Ascending aorta (tissue), 2 donors: ENCODE measurements at regions not wholly inside any gene's neighbourhood (a gene's known extent, or its start where the extent isn't known, plus 50 kb on each side); places are given as distances from the start of the nearest gene placed in this dataset.

Experiments used
- DNase-seq, 2 donors: peaks; one replicate each; pipeline ENCODE4 v3.0.0-alpha.2; 2019; ENCODE audit warnings: low spot score in 2 of 2
- H3K27ac ChIP-seq, 2 donors: fragments of 200-600 bp; sonication (generic); one replicate each; pipeline ENCODE4 v1.5.1; 2016 to 2017; ENCODE audit warnings: mild to moderate bottlenecking in 1 of 2
- H3K27me3 ChIP-seq: fragments of 200-600 bp; sonication (generic); one replicate; pipeline ENCODE4 v1.5.1; 2017
- H3K36me3 ChIP-seq, 2 donors: fragments of 200-600 bp; sonication (generic); one replicate each; pipeline ENCODE4 v1.5.1; 2016
- H3K4me1 ChIP-seq, 2 donors: fragments of 200-600 bp; sonication (generic); one replicate each; pipeline ENCODE4 v1.5.1; 2016 to 2017; ENCODE audit warnings: mild to moderate bottlenecking in 1 of 2
- H3K4me3 ChIP-seq, 2 donors: fragments of 200-600 bp; sonication (generic); one replicate each; pipeline ENCODE4 v1.5.1; 2016 to 2017; ENCODE audit warnings: mild to moderate bottlenecking in 1 of 2
- H3K9me3 ChIP-seq, 2 donors: fragments of 200-600 bp; sonication (generic); one replicate each; pipeline ENCODE4 v1.5.1; 2016
- CTCF ChIP-seq, 3 experiments: fragments of 200-600 bp in 2 of 3; fragments of 450-650 bp in 1 of 3; sonication (generic) in 2 of 3; IDR thresholded peaks; one replicate each; pipeline ENCODE4 v1.5.1; 2016 to 2019; ENCODE audit warnings: antibody characterized with exemption in 3 of 3, mild to moderate bottlenecking in 1 of 3, moderate library complexity in 1 of 3
- intact Hi-C: fragments of 100-400 bp; cut with DNase I; formaldehyde crosslinking; loops from one replicate; pipeline ENCODE4 v1.15.1; 2023

GRCh38 chr2:136420346-136420745 lies 302.4 kb upstream of the CXCR4 start:
- Histone ChIP-seq H3K9me3 (no peaks in the 10 kb centered on the region), H3K4me1 (peaks cover 0 to 2% of the 10 kb centered on the region in 2 donors), H3K27me3 (no peaks in the 10 kb centered on the region), H3K27ac (no peak overlapping the region), H3K4me3 (no peak overlapping the region), H3K36me3 (no peaks in the 10 kb centered on the region)
- intact Hi-C loops = loop anchor here (5.0 kb wide), 1 partner anchor 247 kb away; no protein-coding TSS in a partner anchor
- TF ChIP-seq CTCF (IDR thresholded peaks at IDR 0.05) = no peak
- DNase-seq = no peak

DNA sequence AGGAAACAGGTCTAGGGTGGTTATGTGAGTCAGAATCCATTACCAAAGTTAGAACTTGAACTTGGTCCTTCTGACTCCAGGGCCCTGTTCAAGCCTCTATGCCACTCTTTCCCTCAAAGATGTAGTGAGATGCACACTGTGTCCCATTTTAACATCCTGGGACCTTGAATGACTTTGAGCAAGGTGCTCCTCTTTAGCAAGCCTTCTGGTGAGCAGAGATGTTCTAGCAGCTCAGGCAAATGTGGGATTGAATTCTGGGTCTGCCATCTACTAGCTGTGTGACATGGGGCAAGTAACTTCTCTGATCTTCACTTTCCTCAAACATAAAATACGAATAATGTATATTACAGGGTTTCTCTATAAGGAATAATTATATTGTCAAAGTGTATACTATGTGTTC lies 294.0 kb upstream of the CXCR4 start:
- no peak for DNase-seq
- Histone ChIP-seq H3K4me1 (no peaks in the 10 kb centered on the region), H3K4me3 (no peak overlapping the region), H3K27ac (no peak overlapping the region), H3K27me3 (no peaks in the 10 kb centered on the region), H3K9me3 (no peaks in the 10 kb centered on the region), H3K36me3 (no peaks in the 10 kb centered on the region)
- no peak for TF ChIP-seq CTCF (IDR thresholded peaks at IDR 0.05)
- intact Hi-C loops = no loop called here

DNA sequence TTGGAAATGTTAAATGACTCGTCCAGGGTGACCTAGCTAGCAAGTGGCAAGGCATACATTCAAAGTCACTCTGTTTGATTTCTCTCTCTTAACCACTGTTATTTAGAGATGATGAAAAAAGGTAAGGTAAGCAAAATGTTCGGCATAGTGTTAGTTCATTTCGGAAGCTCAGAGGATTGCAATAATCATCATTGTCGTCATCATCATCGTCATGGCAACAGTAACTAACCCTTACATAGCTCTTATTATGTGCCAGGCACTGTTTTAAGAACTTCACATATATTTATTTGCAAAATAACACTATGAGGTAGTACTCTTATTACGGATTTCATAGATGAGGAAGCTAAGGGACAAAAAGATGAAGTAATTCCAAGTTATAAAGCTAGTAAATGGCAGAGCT lies 292.7 kb upstream of the CXCR4 start:
- intact Hi-C loops = no loop called here
- no peaks in the 10 kb centered on the region for H3K4me1 ChIP-seq
- H3K27ac ChIP-seq = no peak overlapping the region
- no peak overlapping the region for H3K4me3 ChIP-seq
- no peaks in the 10 kb centered on the region for H3K36me3 ChIP-seq
- no peak for TF ChIP-seq CTCF (IDR thresholded peaks at IDR 0.05)
- H3K27me3 ChIP-seq = no peaks in the 10 kb centered on the region
- no peaks in the 10 kb centered on the region for H3K9me3 ChIP-seq
- no peak for DNase-seq

DNA sequence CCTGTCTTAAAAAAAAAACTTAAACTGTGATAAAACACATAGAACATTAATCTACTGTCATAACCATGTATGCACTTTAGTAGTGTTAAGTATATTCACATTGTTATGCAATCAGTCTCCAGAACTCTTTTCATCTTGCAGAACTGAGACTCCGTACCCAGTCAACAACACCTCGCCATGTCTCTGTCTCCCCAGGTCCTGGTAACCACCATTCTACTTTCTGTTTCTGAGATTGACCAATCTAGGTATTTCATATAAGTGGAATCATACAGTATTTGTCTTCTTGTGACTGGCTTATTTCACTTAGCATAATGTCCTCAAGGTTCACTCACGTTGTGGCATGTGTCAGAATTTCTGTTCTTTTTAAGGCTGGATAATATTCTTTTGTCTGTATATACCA lies 290.8 kb upstream of the CXCR4 start:
- H3K27me3 ChIP-seq = no peaks in the 10 kb centered on the region
- no peaks in the 10 kb centered on the region for H3K4me1 ChIP-seq
- H3K4me3 ChIP-seq = no peak overlapping the region
- intact Hi-C loops = no loop called here
- TF ChIP-seq CTCF (IDR thresholded peaks at IDR 0.05) = no peak
- no peak overlapping the region for H3K27ac ChIP-seq
- no peaks in the 10 kb centered on the region for H3K36me3 ChIP-seq
- H3K9me3 ChIP-seq = no peaks in the 10 kb centered on the region
- no peak for DNase-seq

DNA sequence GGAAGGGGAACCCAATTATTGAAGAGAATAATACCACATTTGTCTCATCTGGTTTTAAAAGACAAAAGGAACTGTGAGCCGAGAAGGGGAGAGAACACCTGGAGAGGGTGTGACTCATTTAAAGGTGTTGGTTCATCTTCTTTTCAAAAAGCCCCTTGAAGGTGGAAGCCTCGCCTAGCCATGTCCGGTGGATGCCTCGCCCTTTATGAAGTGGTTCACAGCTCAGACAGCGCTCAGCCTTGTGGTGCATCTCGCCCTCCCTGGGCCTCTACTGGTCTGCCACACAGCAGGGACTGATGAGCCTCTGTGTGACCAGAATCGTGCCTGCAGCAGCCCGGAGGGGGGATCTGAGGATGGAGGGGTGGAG lies 290.0 kb upstream of the CXCR4 start:
- no peak for TF ChIP-seq CTCF (IDR thresholded peaks at IDR 0.05)

More for the DNA sequence above, 290.0 kb upstream of the CXCR4 start:
- Histone ChIP-seq H3K27me3 (no peaks in the 10 kb centered on the region), H3K4me1 (no peaks in the 10 kb centered on the region), H3K36me3 (no peaks in the 10 kb centered on the region), H3K27ac (no peak overlapping the region), H3K4me3 (no peak overlapping the region), H3K9me3 (no peaks in the 10 kb centered on the region)
- intact Hi-C loops = no loop called here
- no peak for DNase-seq
